Lower leg skin (tissue), 4 donors: ENCODE measurements at regions not wholly inside any gene's neighbourhood (a gene's known extent, or its start where the extent isn't known, plus 50 kb on each side); places are given as distances from the start of the nearest gene placed in this dataset.

Experiments
- DNase-seq, 2 donors: peaks; one replicate each; pipeline ENCODE4 v3.0.0-alpha.2; 2019; ENCODE audit warnings: low spot score in 2 of 2
- H3K4me3 ChIP-seq: fragments of 200-600 bp; sonication (generic); 2 replicates; pipeline ENCODE4 v1.5.1; 2017; ENCODE audit warnings: mild to moderate bottlenecking, low read depth; ENCODE audit not compliant: poor library complexity, severe bottlenecking
- CTCF ChIP-seq, 3 donors: fragments of 450-650 bp; IDR thresholded peaks; one replicate each; pipeline ENCODE4 v1.5.1; 2016; ENCODE audit warnings: antibody characterized with exemption in 3 of 3, mild to moderate bottlenecking in 3 of 3, moderate library complexity in 2 of 3
- POLR2A ChIP-seq, 2 donors: fragments of 450-650 bp; IDR thresholded peaks; one replicate each; pipeline ENCODE4 v1.6.1; 2016 to 2017; ENCODE audit warnings: antibody characterized with exemption in 2 of 2, mild to moderate bottlenecking in 1 of 2, moderate library complexity in 1 of 2
- WGBS, 2 donors: methylation state at CpG; one replicate each; pipeline ENCODE4 v1.1.5; 2018; 5-methylcytosine and 5-hydroxymethylcytosine counted together
- intact Hi-C: fragments of 100-400 bp; cut with DNase I; formaldehyde crosslinking; loops from one replicate; pipeline ENCODE4 v1.15.0; 2023; ENCODE audit warnings: low total_unique reads

- no peak overlapping the region for H3K4me3 ChIP-seq
- intact Hi-C loops: no loop called here
- no peak for DNase-seq
- 39 to 54% methylated on average over 1 of the region's 1 CpG for WGBS, 2 donors
- no peak for TF ChIP-seq CTCF (IDR thresholded peaks at IDR 0.05)
- TF ChIP-seq POLR2A (IDR thresholded peaks at IDR 0.05): no peak
Observed at GRCh38 chr5:110909415-110909814, 162.1 kb upstream of the TSLP start.

GRCh38 chr5:110909950-110910349 is 161.6 kb upstream of the TSLP start:
- no peak for DNase-seq
- TF ChIP-seq POLR2A (IDR thresholded peaks at IDR 0.05) (no peak), CTCF (IDR thresholded peaks at IDR 0.05) (no peak)
- intact Hi-C loops: no loop called here
- no peak overlapping the region for H3K4me3 ChIP-seq

- TF ChIP-seq POLR2A (IDR thresholded peaks at IDR 0.05) (no peak), CTCF (IDR thresholded peaks at IDR 0.05) (no peak)
- DNase-seq: no peak
- H3K4me3 ChIP-seq: no peak overlapping the region
- 94 to 98% methylated on average over 1 of the region's 1 CpG for WGBS, 2 donors
- intact Hi-C loops: no loop called here
Observed at GRCh38 chr5:110913221-110913620, 158.3 kb upstream of the TSLP start.

GRCh38 chr5:110916381-110917049 is 155.0 kb upstream of the TSLP start:
- no peak overlapping the region for H3K4me3 ChIP-seq
- intact Hi-C loops: no loop called here
- TF ChIP-seq POLR2A (IDR thresholded peaks at IDR 0.05) (no peak), CTCF (IDR thresholded peaks at IDR 0.05) (no peak)
- WGBS, 2 donors: 21 to 24% methylated on average over 6 of the region's 6 CpGs
- no peak for DNase-seq

- WGBS, 2 donors: 45 to 54% methylated on average over 6 of the region's 6 CpGs
- no peak overlapping the region for H3K4me3 ChIP-seq
- TF ChIP-seq POLR2A (IDR thresholded peaks at IDR 0.05): no peak
- no peak for TF ChIP-seq CTCF (IDR thresholded peaks at IDR 0.05)
- no peak for DNase-seq
- intact Hi-C loops: no loop called here
Observed at GRCh38 chr5:110917161-110917875, 154.2 kb upstream of the TSLP start.
